ENCODE measurements at regions not wholly inside any gene's neighbourhood (a gene's known extent, or its start where the extent isn't known, plus 50 kb on each side); places are given as distances from the start of the nearest gene placed in this dataset.

- CTCF ChIA-PET (ENCODE audit: low intra/inter-chr PET ratio, low total read pairs) = no interaction called here
- H4K20me1 ChIP-seq (ENCODE audit: insufficient read depth, low read length) = no peaks in the 10 kb centered on the region
- POLR2A ChIA-PET = no interaction called here
- DNase-seq (ENCODE audit: low spot score) (peak; percentile 20), FAIRE-seq (no peak), ATAC-seq (no peak)
- H3K4me1 ChIP-seq (ENCODE audit: insufficient read depth, low read length) = peaks cover 30% of the 10 kb centered on the region
- in situ Hi-C loops (cut with HindIII; ENCODE audit: extremely low pct_ligation_motif_present, low pct_unique_long_range_greater_than_20kb) = no loop called here
- intact Hi-C loops (cut with micrococcal nuclease; ENCODE audit: unreplicated experiment) = no loop called here
- no peaks in the 10 kb centered on the region for H3K9me3 ChIP-seq (ENCODE audit: low read length)
- no peaks in the 10 kb centered on the region for H3K79me2 ChIP-seq (ENCODE audit: insufficient read depth, low read length)
- no peak overlapping the region for H3K27ac ChIP-seq (ENCODE audit: extremely low read length, insufficient read depth, low read length)
- H3K9ac ChIP-seq (ENCODE audit: insufficient read depth, low read depth, low read length) = no peak overlapping the region
- H3K27me3 ChIP-seq (ENCODE audit: control insufficient read depth in 1 of 2, insufficient read depth in 2 of 2, low read length in 2 of 2) = no peaks in the 10 kb centered on the region
- H3K36me3 ChIP-seq (replicated peaks in 1 of 2; ENCODE audit: control insufficient read depth in 1 of 2, insufficient read depth in 2 of 2, low read length in 2 of 2) = no peaks in the 10 kb centered on the region
- 13% methylated on average over 2 of the region's 2 CpGs for WGBS (ENCODE audit: low lambda C conversion rate)
- H3K4me3 ChIP-seq (replicated peaks in 1 of 3; ENCODE audit: insufficient read depth in 1 of 3, low read depth in 2 of 3, low read length in 3 of 3) = no peak overlapping the region
- no TSS peak for BruUV-seq (replicated peaks)
- H2AFZ ChIP-seq (ENCODE audit: low read length) = no peak overlapping the region
- peak overlapping the region; percentile 11; the same call in 1 of the 2 replicates for H3K4me2 ChIP-seq (ENCODE audit: low read depth, low read length)
- no peak for TF ChIP-seq PHF21A (CRISPR knock-in tag; IDR thresholded peaks at IDR 0.05)
- TF ChIP-seq HDAC1 (CRISPR knock-in tag; IDR thresholded peaks at IDR 0.05) = no peak
- no peak for TF ChIP-seq FLYWCH1 (CRISPR knock-in tag; IDR thresholded peaks at IDR 0.05)
- TF ChIP-seq THAP11 (CRISPR knock-in tag; IDR thresholded peaks at IDR 0.05) = no peak
- TF ChIP-seq ZNF709 (CRISPR knock-in tag; IDR thresholded peaks at IDR 0.05) = no peak
- no peak for TF ChIP-seq PRDM10 (CRISPR knock-in tag; IDR thresholded peaks at IDR 0.05; ENCODE audit: low read depth)
- TF ChIP-seq SRSF4 (IDR thresholded peaks at IDR 0.05; ENCODE audit: low read depth, low read length, poor library complexity, severe bottlenecking) = no peak
- no peak for TF ChIP-seq ZNF317 (CRISPR knock-in tag; IDR thresholded peaks at IDR 0.05)
- no peak for TF ChIP-seq GATAD1 (CRISPR knock-in tag; IDR thresholded peaks at IDR 0.05)
- TF ChIP-seq ZNF280D (CRISPR knock-in tag; IDR thresholded peaks at IDR 0.05) = no peak
- no peak for TF ChIP-seq ZNF101 (CRISPR knock-in tag; IDR thresholded peaks at IDR 0.05; ENCODE audit: borderline replicate concordance, low read depth)
- TF ChIP-seq SIX4 (CRISPR knock-in tag; IDR thresholded peaks at IDR 0.05) = no peak
- TF ChIP-seq RBM22 (optimal IDR thresholded peaks at IDR 0.05; ENCODE audit: low read length) = no peak
- no peak for TF ChIP-seq ZBED4 (CRISPR knock-in tag; IDR thresholded peaks at IDR 0.05; ENCODE audit: borderline replicate concordance)
- TF ChIP-seq ZNF619 (CRISPR knock-in tag; IDR thresholded peaks at IDR 0.05) = no peak
- no peak for TF ChIP-seq RCOR2 (CRISPR knock-in tag; IDR thresholded peaks at IDR 0.05)
Measured at GRCh38 chr13:23516702-23517101, 53.5 kb upstream of the TNFRSF19 start.

All from HepG2 (cell line).